ENCODE measurements at regions not wholly inside any gene's neighbourhood (a gene's known extent, or its start where the extent isn't known, plus 50 kb on each side); places are given as distances from the start of the nearest gene placed in this dataset.

GRCh38 chr6:79781916-79782315, 150.8 kb downstream of the SH3BGRL2 start:
- Histone ChIP-seq H3K27me3 (ENCODE audit: control insufficient read depth in 1 of 2, insufficient read depth in 2 of 2, low read length in 2 of 2) (no peaks in the 10 kb centered on the region), H3K4me3 (ENCODE audit: low read depth in 1 of 2, low read length in 2 of 2) (no peak overlapping the region), H3K36me3 (ENCODE audit: control insufficient read depth in 2 of 2, insufficient read depth in 2 of 2, low read length in 1 of 2) (no peaks in the 10 kb centered on the region), H3K4me1 (ENCODE audit: control insufficient read depth in 2 of 2, insufficient read depth in 2 of 2, low read length in 1 of 2) (no peaks in the 10 kb centered on the region), H3K27ac (ENCODE audit: low read depth in 2 of 2, low read length in 1 of 2) (no peak overlapping the region), H3K9me3 (ENCODE audit: control insufficient read depth in 2 of 2, insufficient read depth in 1 of 2, low read depth in 1 of 2, low read length in 1 of 2) (no peaks in the 10 kb centered on the region)
- WGBS, 2 donors = 88 to 91% methylated on average over 4 of the region's 4 CpGs

GRCh38 chr6:79780881-79781280, 149.8 kb downstream of the SH3BGRL2 start:
- Histone ChIP-seq H3K27me3 (ENCODE audit: control insufficient read depth in 1 of 2, insufficient read depth in 2 of 2, low read length in 2 of 2) (no peaks in the 10 kb centered on the region), H3K27ac (ENCODE audit: low read depth in 2 of 2, low read length in 1 of 2) (no peak overlapping the region), H3K4me3 (ENCODE audit: low read depth in 1 of 2, low read length in 2 of 2) (no peak overlapping the region), H3K9me3 (ENCODE audit: control insufficient read depth in 2 of 2, insufficient read depth in 1 of 2, low read depth in 1 of 2, low read length in 1 of 2) (no peaks in the 10 kb centered on the region), H3K36me3 (ENCODE audit: control insufficient read depth in 2 of 2, insufficient read depth in 2 of 2, low read length in 1 of 2) (no peaks in the 10 kb centered on the region), H3K4me1 (ENCODE audit: control insufficient read depth in 2 of 2, insufficient read depth in 2 of 2, low read length in 1 of 2) (no peaks in the 10 kb centered on the region)
- WGBS, 2 donors = 95 to 96% methylated on average over 1 of the region's 1 CpG

GRCh38 chr6:79778816-79779215, 147.7 kb downstream of the SH3BGRL2 start:
- H3K4me1 ChIP-seq (ENCODE audit: control insufficient read depth in 2 of 2, insufficient read depth in 2 of 2, low read length in 1 of 2) = no peaks in the 10 kb centered on the region
- no peak overlapping the region for H3K27ac ChIP-seq (ENCODE audit: low read depth in 2 of 2, low read length in 1 of 2)
- H3K9me3 ChIP-seq (ENCODE audit: control insufficient read depth in 2 of 2, insufficient read depth in 1 of 2, low read depth in 1 of 2, low read length in 1 of 2) = no peaks in the 10 kb centered on the region
- H3K4me3 ChIP-seq (ENCODE audit: low read depth in 1 of 2, low read length in 2 of 2) = no peak overlapping the region
- H3K27me3 ChIP-seq (ENCODE audit: control insufficient read depth in 1 of 2, insufficient read depth in 2 of 2, low read length in 2 of 2) = no peaks in the 10 kb centered on the region
- no peaks in the 10 kb centered on the region for H3K36me3 ChIP-seq (ENCODE audit: control insufficient read depth in 2 of 2, insufficient read depth in 2 of 2, low read length in 1 of 2)
- 88 to 92% methylated on average over 4 of the region's 4 CpGs for WGBS, 2 donors

GRCh38 chr6:79777713-79778579, 146.8 kb downstream of the SH3BGRL2 start:
- WGBS, 2 donors = 20 to 22% methylated on average over 34 of the region's 34 CpGs
- Histone ChIP-seq H3K4me3 (ENCODE audit: low read depth in 1 of 2, low read length in 2 of 2) (peak overlapping the region in 1 of 2 donors; percentile 38), H3K4me1 (ENCODE audit: control insufficient read depth in 2 of 2, insufficient read depth in 2 of 2, low read length in 1 of 2) (no peaks in the 10 kb centered on the region), H3K36me3 (ENCODE audit: control insufficient read depth in 2 of 2, insufficient read depth in 2 of 2, low read length in 1 of 2) (no peaks in the 10 kb centered on the region), H3K27me3 (ENCODE audit: control insufficient read depth in 1 of 2, insufficient read depth in 2 of 2, low read length in 2 of 2) (no peaks in the 10 kb centered on the region), H3K9me3 (ENCODE audit: control insufficient read depth in 2 of 2, insufficient read depth in 1 of 2, low read depth in 1 of 2, low read length in 1 of 2) (no peaks in the 10 kb centered on the region), H3K27ac (ENCODE audit: low read depth in 2 of 2, low read length in 1 of 2) (no peak overlapping the region)

- H3K9me3 ChIP-seq (ENCODE audit: control insufficient read depth in 2 of 2, insufficient read depth in 1 of 2, low read depth in 1 of 2, low read length in 1 of 2) = no peaks in the 10 kb centered on the region
- H3K27me3 ChIP-seq (ENCODE audit: control insufficient read depth in 1 of 2, insufficient read depth in 2 of 2, low read length in 2 of 2) = no peaks in the 10 kb centered on the region
- WGBS, 2 donors = 77 to 79% methylated on average over 2 of the region's 2 CpGs
- no peak overlapping the region for H3K27ac ChIP-seq (ENCODE audit: low read depth in 2 of 2, low read length in 1 of 2)
- H3K4me3 ChIP-seq (ENCODE audit: low read depth in 1 of 2, low read length in 2 of 2) = no peak overlapping the region
- no peaks in the 10 kb centered on the region for H3K36me3 ChIP-seq (ENCODE audit: control insufficient read depth in 2 of 2, insufficient read depth in 2 of 2, low read length in 1 of 2)
- H3K4me1 ChIP-seq (ENCODE audit: control insufficient read depth in 2 of 2, insufficient read depth in 2 of 2, low read length in 1 of 2) = no peaks in the 10 kb centered on the region
These were observed 144.9 kb downstream of the SH3BGRL2 start for GRCh38 chr6:79776076-79776475.

GRCh38 chr6:79775222-79775621, 144.1 kb downstream of the SH3BGRL2 start:
- Histone ChIP-seq H3K27ac (ENCODE audit: low read depth in 2 of 2, low read length in 1 of 2) (no peak overlapping the region), H3K27me3 (ENCODE audit: control insufficient read depth in 1 of 2, insufficient read depth in 2 of 2, low read length in 2 of 2) (no peaks in the 10 kb centered on the region), H3K9me3 (ENCODE audit: control insufficient read depth in 2 of 2, insufficient read depth in 1 of 2, low read depth in 1 of 2, low read length in 1 of 2) (no peaks in the 10 kb centered on the region), H3K36me3 (ENCODE audit: control insufficient read depth in 2 of 2, insufficient read depth in 2 of 2, low read length in 1 of 2) (no peaks in the 10 kb centered on the region), H3K4me3 (ENCODE audit: low read depth in 1 of 2, low read length in 2 of 2) (no peak overlapping the region), H3K4me1 (ENCODE audit: control insufficient read depth in 2 of 2, insufficient read depth in 2 of 2, low read length in 1 of 2) (no peaks in the 10 kb centered on the region)
- WGBS, 2 donors = 77 to 88% methylated on average over 3 of the region's 3 CpGs

- H3K4me1 ChIP-seq (ENCODE audit: control insufficient read depth in 2 of 2, insufficient read depth in 2 of 2, low read length in 1 of 2) = no peaks in the 10 kb centered on the region
- WGBS, 2 donors = 61 to 65% methylated on average over 8 of the region's 8 CpGs
- no peaks in the 10 kb centered on the region for H3K36me3 ChIP-seq (ENCODE audit: control insufficient read depth in 2 of 2, insufficient read depth in 2 of 2, low read length in 1 of 2)
- H3K9me3 ChIP-seq (ENCODE audit: control insufficient read depth in 2 of 2, insufficient read depth in 1 of 2, low read depth in 1 of 2, low read length in 1 of 2) = peaks cover 3% of the 10 kb centered on the region in 2 donors
- no peak overlapping the region for H3K4me3 ChIP-seq (ENCODE audit: low read depth in 1 of 2, low read length in 2 of 2)
- H3K27me3 ChIP-seq (ENCODE audit: control insufficient read depth in 1 of 2, insufficient read depth in 2 of 2, low read length in 2 of 2) = no peaks in the 10 kb centered on the region
- no peak overlapping the region for H3K27ac ChIP-seq (ENCODE audit: low read depth in 2 of 2, low read length in 1 of 2)
These were observed 133.6 kb downstream of the SH3BGRL2 start for GRCh38 chr6:79764747-79765146.

GRCh38 chr6:79763301-79763700, 132.2 kb downstream of the SH3BGRL2 start:
- no peaks in the 10 kb centered on the region for H3K27me3 ChIP-seq (ENCODE audit: control insufficient read depth in 1 of 2, insufficient read depth in 2 of 2, low read length in 2 of 2)
- 78 to 89% methylated on average over 2 of the region's 2 CpGs for WGBS, 2 donors
- peaks cover 3% of the 10 kb centered on the region in 2 donors for H3K9me3 ChIP-seq (ENCODE audit: control insufficient read depth in 2 of 2, insufficient read depth in 1 of 2, low read depth in 1 of 2, low read length in 1 of 2)
- no peak overlapping the region for H3K4me3 ChIP-seq (ENCODE audit: low read depth in 1 of 2, low read length in 2 of 2)
- H3K36me3 ChIP-seq (ENCODE audit: control insufficient read depth in 2 of 2, insufficient read depth in 2 of 2, low read length in 1 of 2) = no peaks in the 10 kb centered on the region
- H3K27ac ChIP-seq (ENCODE audit: low read depth in 2 of 2, low read length in 1 of 2) = no peak overlapping the region
- no peaks in the 10 kb centered on the region for H3K4me1 ChIP-seq (ENCODE audit: control insufficient read depth in 2 of 2, insufficient read depth in 2 of 2, low read length in 1 of 2)

GRCh38 chr6:79762370-79762769, 131.2 kb downstream of the SH3BGRL2 start:
- no peak overlapping the region for H3K27ac ChIP-seq (ENCODE audit: low read depth in 2 of 2, low read length in 1 of 2)
- H3K36me3 ChIP-seq (ENCODE audit: control insufficient read depth in 2 of 2, insufficient read depth in 2 of 2, low read length in 1 of 2) = no peaks in the 10 kb centered on the region
- no peaks in the 10 kb centered on the region for H3K27me3 ChIP-seq (ENCODE audit: control insufficient read depth in 1 of 2, insufficient read depth in 2 of 2, low read length in 2 of 2)
- peaks cover 3% of the 10 kb centered on the region in 2 donors for H3K9me3 ChIP-seq (ENCODE audit: control insufficient read depth in 2 of 2, insufficient read depth in 1 of 2, low read depth in 1 of 2, low read length in 1 of 2)
- H3K4me3 ChIP-seq (ENCODE audit: low read depth in 1 of 2, low read length in 2 of 2) = no peak overlapping the region
- 31 to 35% methylated on average over 3 of the region's 3 CpGs for WGBS, 2 donors
- no peaks in the 10 kb centered on the region for H3K4me1 ChIP-seq (ENCODE audit: control insufficient read depth in 2 of 2, insufficient read depth in 2 of 2, low read length in 1 of 2)

- Histone ChIP-seq H3K27ac (ENCODE audit: low read depth in 2 of 2, low read length in 1 of 2) (no peak overlapping the region), H3K27me3 (ENCODE audit: control insufficient read depth in 1 of 2, insufficient read depth in 2 of 2, low read length in 2 of 2) (no peaks in the 10 kb centered on the region), H3K4me1 (ENCODE audit: control insufficient read depth in 2 of 2, insufficient read depth in 2 of 2, low read length in 1 of 2) (no peaks in the 10 kb centered on the region), H3K4me3 (ENCODE audit: low read depth in 1 of 2, low read length in 2 of 2) (no peak overlapping the region), H3K36me3 (ENCODE audit: control insufficient read depth in 2 of 2, insufficient read depth in 2 of 2, low read length in 1 of 2) (no peaks in the 10 kb centered on the region), H3K9me3 (ENCODE audit: control insufficient read depth in 2 of 2, insufficient read depth in 1 of 2, low read depth in 1 of 2, low read length in 1 of 2) (no peaks in the 10 kb centered on the region)
- 66 to 70% methylated on average over 2 of the region's 2 CpGs for WGBS, 2 donors
These were observed 125.4 kb downstream of the SH3BGRL2 start for GRCh38 chr6:79756496-79756895.

Measured in esophagus (tissue), 2 donors.